ENCODE measurements at regions not wholly inside any gene's neighbourhood (a gene's known extent, or its start where the extent isn't known, plus 50 kb on each side); places are given as distances from the start of the nearest gene placed in this dataset.

- Histone ChIP-seq H3K36me3 (ENCODE audit: insufficient read depth, low read length) (no peaks in the 10 kb centered on the region), H3K4me1 (ENCODE audit: insufficient read depth, low read length) (peaks cover 10% of the 10 kb centered on the region; the same call in 1 of the 2 replicates), H3K9ac (ENCODE audit: low read depth, low read length) (no peak overlapping the region), H3K9me3 (ENCODE audit: control insufficient read depth, insufficient read depth, low read length) (no peaks in the 10 kb centered on the region)
These were observed 290.4 kb upstream of the POU3F3 start for GRCh38 chr2:104563398-104563996.

GRCh38 chr2:104568247-104568646 lies 285.7 kb upstream of the POU3F3 start:
- Histone ChIP-seq H3K4me1 (ENCODE audit: insufficient read depth, low read length) (no peaks in the 10 kb centered on the region), H3K9ac (ENCODE audit: low read depth, low read length) (no peak overlapping the region), H3K9me3 (ENCODE audit: control insufficient read depth, insufficient read depth, low read length) (no peaks in the 10 kb centered on the region), H3K36me3 (ENCODE audit: insufficient read depth, low read length) (no peaks in the 10 kb centered on the region)

- Histone ChIP-seq H3K36me3 (ENCODE audit: insufficient read depth, low read length) (no peaks in the 10 kb centered on the region), H3K4me1 (ENCODE audit: insufficient read depth, low read length) (no peaks in the 10 kb centered on the region), H3K9ac (ENCODE audit: low read depth, low read length) (no peak overlapping the region), H3K9me3 (ENCODE audit: control insufficient read depth, insufficient read depth, low read length) (no peaks in the 10 kb centered on the region)
These were observed 283.7 kb upstream of the POU3F3 start for GRCh38 chr2:104570259-104570658.

GRCh38 chr2:104572834-104573233 lies 281.1 kb upstream of the POU3F3 start:
- Histone ChIP-seq H3K4me1 (ENCODE audit: insufficient read depth, low read length) (no peaks in the 10 kb centered on the region), H3K9me3 (ENCODE audit: control insufficient read depth, insufficient read depth, low read length) (no peaks in the 10 kb centered on the region), H3K36me3 (ENCODE audit: insufficient read depth, low read length) (no peaks in the 10 kb centered on the region), H3K9ac (ENCODE audit: low read depth, low read length) (no peak overlapping the region)

GRCh38 chr2:104574367-104574766 lies 279.5 kb upstream of the POU3F3 start:
- no peak overlapping the region for H3K9ac ChIP-seq (ENCODE audit: low read depth, low read length)

GRCh38 chr2:104577143-104577542 lies 276.8 kb upstream of the POU3F3 start:
- no peaks in the 10 kb centered on the region for H3K9me3 ChIP-seq (ENCODE audit: control insufficient read depth, insufficient read depth, low read length)
- H3K4me1 ChIP-seq (ENCODE audit: insufficient read depth, low read length) = peaks cover 4% of the 10 kb centered on the region
- H3K9ac ChIP-seq (ENCODE audit: low read depth, low read length) = no peak overlapping the region
- H3K36me3 ChIP-seq (ENCODE audit: insufficient read depth, low read length) = no peaks in the 10 kb centered on the region

More at GRCh38 chr2:104574367-104574766, 279.5 kb upstream of the POU3F3 start:
- Histone ChIP-seq H3K9me3 (ENCODE audit: control insufficient read depth, insufficient read depth, low read length) (no peaks in the 10 kb centered on the region), H3K36me3 (ENCODE audit: insufficient read depth, low read length) (no peaks in the 10 kb centered on the region), H3K4me1 (ENCODE audit: insufficient read depth, low read length) (no peaks in the 10 kb centered on the region)

GRCh38 chr2:104582471-104582870 lies 271.4 kb upstream of the POU3F3 start:
- Histone ChIP-seq H3K4me1 (ENCODE audit: insufficient read depth, low read length) (peaks cover 18% of the 10 kb centered on the region), H3K9ac (ENCODE audit: low read depth, low read length) (no peak overlapping the region), H3K36me3 (ENCODE audit: insufficient read depth, low read length) (no peaks in the 10 kb centered on the region), H3K9me3 (ENCODE audit: control insufficient read depth, insufficient read depth, low read length) (no peaks in the 10 kb centered on the region)

GRCh38 chr2:104583811-104584210 lies 270.1 kb upstream of the POU3F3 start:
- H3K9ac ChIP-seq (ENCODE audit: low read depth, low read length) = no peak overlapping the region; the same call in 1 of the 2 replicates
- H3K36me3 ChIP-seq (ENCODE audit: insufficient read depth, low read length) = no peaks in the 10 kb centered on the region
- no peaks in the 10 kb centered on the region for H3K9me3 ChIP-seq (ENCODE audit: control insufficient read depth, insufficient read depth, low read length)
- H3K4me1 ChIP-seq (ENCODE audit: insufficient read depth, low read length) = peaks cover 18% of the 10 kb centered on the region

- H3K4me1 ChIP-seq (ENCODE audit: insufficient read depth, low read length) = peaks cover 18% of the 10 kb centered on the region
- H3K9ac ChIP-seq (ENCODE audit: low read depth, low read length) = no peak overlapping the region
- no peaks in the 10 kb centered on the region for H3K9me3 ChIP-seq (ENCODE audit: control insufficient read depth, insufficient read depth, low read length)
- no peaks in the 10 kb centered on the region for H3K36me3 ChIP-seq (ENCODE audit: insufficient read depth, low read length)
These were observed 269.5 kb upstream of the POU3F3 start for GRCh38 chr2:104584393-104584792.

- Histone ChIP-seq H3K9me3 (ENCODE audit: control insufficient read depth, insufficient read depth, low read length) (peaks cover 5% of the 10 kb centered on the region; the same call in 1 of the 2 replicates), H3K4me1 (ENCODE audit: insufficient read depth, low read length) (no peaks in the 10 kb centered on the region), H3K9ac (ENCODE audit: low read depth, low read length) (no peak overlapping the region), H3K36me3 (ENCODE audit: insufficient read depth, low read length) (peaks cover 3% of the 10 kb centered on the region)
These were observed 258.3 kb upstream of the POU3F3 start for GRCh38 chr2:104595576-104595975.

- Histone ChIP-seq H3K9ac (ENCODE audit: low read depth, low read length) (no peak overlapping the region), H3K9me3 (ENCODE audit: control insufficient read depth, insufficient read depth, low read length) (peaks cover 5% of the 10 kb centered on the region; the same call in 1 of the 2 replicates), H3K4me1 (ENCODE audit: insufficient read depth, low read length) (no peaks in the 10 kb centered on the region), H3K36me3 (ENCODE audit: insufficient read depth, low read length) (peaks cover 3% of the 10 kb centered on the region)
These were observed 256.0 kb upstream of the POU3F3 start for GRCh38 chr2:104597942-104598341.

- H3K4me1 ChIP-seq (ENCODE audit: insufficient read depth, low read length) = no peaks in the 10 kb centered on the region
- no peak overlapping the region for H3K9ac ChIP-seq (ENCODE audit: low read depth, low read length)
- H3K36me3 ChIP-seq (ENCODE audit: insufficient read depth, low read length) = peaks cover 3% of the 10 kb centered on the region
- H3K9me3 ChIP-seq (ENCODE audit: control insufficient read depth, insufficient read depth, low read length) = peaks cover 5% of the 10 kb centered on the region; the same call in 1 of the 2 replicates
These were observed 255.3 kb upstream of the POU3F3 start for GRCh38 chr2:104598636-104599035.

GRCh38 chr2:104599787-104600510 lies 254.0 kb upstream of the POU3F3 start:
- Histone ChIP-seq H3K4me1 (ENCODE audit: insufficient read depth, low read length) (no peaks in the 10 kb centered on the region), H3K9ac (ENCODE audit: low read depth, low read length) (no peak overlapping the region), H3K9me3 (ENCODE audit: control insufficient read depth, insufficient read depth, low read length) (peaks cover 11% of the 10 kb centered on the region; the same call in 1 of the 2 replicates), H3K36me3 (ENCODE audit: insufficient read depth, low read length) (peaks cover 3% of the 10 kb centered on the region)

GRCh38 chr2:104606056-104606455 lies 247.9 kb upstream of the POU3F3 start:
- no peaks in the 10 kb centered on the region for H3K4me1 ChIP-seq (ENCODE audit: insufficient read depth, low read length)
- H3K36me3 ChIP-seq (ENCODE audit: insufficient read depth, low read length) = no peaks in the 10 kb centered on the region
- no peak overlapping the region for H3K9ac ChIP-seq (ENCODE audit: low read depth, low read length)
- H3K9me3 ChIP-seq (ENCODE audit: control insufficient read depth, insufficient read depth, low read length) = peaks cover 17% of the 10 kb centered on the region

- no peak overlapping the region for H3K9ac ChIP-seq (ENCODE audit: low read depth, low read length)
- no peaks in the 10 kb centered on the region for H3K36me3 ChIP-seq (ENCODE audit: insufficient read depth, low read length)
- H3K4me1 ChIP-seq (ENCODE audit: insufficient read depth, low read length) = no peaks in the 10 kb centered on the region
- no peaks in the 10 kb centered on the region for H3K9me3 ChIP-seq (ENCODE audit: control insufficient read depth, insufficient read depth, low read length)
These were observed 237.1 kb upstream of the POU3F3 start for GRCh38 chr2:104616856-104617255.

Data from ES-I3 (cell line).